Embryonic facial prominence (tissue), 1 donor: ENCODE measurements at regions not wholly inside any gene's neighbourhood (a gene's known extent, or its start where the extent isn't known, plus 50 kb on each side); places are given as distances from the start of the nearest gene placed in this dataset.

Source experiments
- DNase-seq: peaks from one replicate; pipeline ENCODE4 v3.0.0-alpha.2; 2016; ENCODE audit errors: extremely low spot score

DNA sequence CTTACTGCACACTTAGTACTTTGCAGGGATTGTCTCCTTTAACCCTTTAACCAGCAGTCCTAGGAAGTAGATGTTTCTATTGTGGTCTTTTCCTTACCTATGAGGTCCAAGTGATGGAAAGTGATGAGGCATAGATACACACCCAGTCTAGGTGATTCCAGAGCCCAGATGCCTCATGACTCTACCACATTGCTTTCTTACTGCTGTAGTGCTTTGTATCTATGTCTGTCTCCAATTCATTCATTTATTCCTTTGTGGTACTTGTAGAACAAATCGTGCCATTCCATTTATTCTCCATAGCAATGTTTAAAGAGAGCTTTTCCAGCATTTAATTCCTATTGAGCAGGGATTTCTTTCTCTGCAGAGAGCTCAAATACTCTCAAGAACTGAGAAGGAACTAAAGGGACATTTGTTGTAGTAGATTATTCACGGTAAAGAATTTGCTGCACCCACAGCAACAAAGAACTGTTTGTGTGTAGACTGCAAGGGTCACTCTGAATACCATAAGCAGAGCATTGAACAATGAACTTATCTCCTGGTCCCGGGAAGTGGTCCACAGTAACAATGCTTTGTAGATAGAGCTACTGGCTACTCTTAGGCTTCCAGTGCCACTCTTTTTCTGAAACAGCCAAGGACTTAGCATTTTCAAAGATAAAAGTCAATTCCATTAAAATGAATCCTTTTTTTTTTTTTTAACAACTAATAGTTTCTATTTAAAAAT lies 337.0 kb downstream of the PTEN start:
- no peak for DNase-seq

DNA sequence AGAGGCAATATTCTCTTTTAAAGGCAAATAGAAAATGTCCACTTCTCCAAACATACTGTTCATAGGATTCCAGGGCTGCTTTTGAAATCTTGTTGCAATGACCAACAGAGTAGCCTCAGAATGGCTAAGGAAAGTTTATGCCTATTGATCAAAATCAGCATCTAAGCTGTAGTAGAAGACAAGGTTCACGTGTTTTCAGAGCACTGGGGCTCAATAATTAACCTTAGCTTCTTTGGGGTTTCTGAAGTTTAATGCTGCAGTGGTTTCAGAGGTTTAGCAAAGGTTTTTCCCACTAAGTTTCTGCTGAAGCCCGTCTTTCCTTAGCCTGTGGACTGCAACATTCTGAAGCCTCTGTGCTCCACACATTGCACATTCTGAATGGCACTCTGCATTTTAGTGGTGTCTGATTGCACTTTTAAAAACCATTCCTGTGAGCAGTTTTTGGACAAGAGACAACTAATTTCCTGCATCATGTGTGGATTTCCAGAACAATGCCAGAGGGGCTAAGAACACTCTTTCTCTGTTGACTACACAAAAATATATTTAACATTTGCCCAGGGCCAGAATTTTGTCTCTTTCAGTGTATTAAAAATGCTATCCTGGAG lies 342.5 kb downstream of the PTEN start:
- no peak for DNase-seq

DNA sequence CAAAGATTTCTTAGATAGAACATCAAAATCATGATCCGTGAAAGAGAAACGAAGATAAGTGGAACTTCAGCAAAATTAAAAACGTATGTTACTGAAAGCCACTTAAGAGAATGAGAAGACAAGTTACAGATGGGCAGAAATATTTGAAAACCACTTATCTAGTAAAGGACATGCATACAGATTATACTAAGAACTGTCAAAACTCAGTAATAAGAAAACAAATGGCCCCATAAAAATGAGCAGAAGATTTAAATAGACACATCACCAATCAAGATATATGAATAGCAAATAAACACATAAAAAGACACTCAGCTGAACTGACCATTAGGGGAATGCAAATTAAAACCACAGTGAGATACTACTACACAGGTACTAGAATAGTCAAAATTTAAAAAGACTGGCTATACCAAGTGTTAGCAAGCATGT lies 343.7 kb downstream of the PTEN start:
- no peak for DNase-seq

DNA sequence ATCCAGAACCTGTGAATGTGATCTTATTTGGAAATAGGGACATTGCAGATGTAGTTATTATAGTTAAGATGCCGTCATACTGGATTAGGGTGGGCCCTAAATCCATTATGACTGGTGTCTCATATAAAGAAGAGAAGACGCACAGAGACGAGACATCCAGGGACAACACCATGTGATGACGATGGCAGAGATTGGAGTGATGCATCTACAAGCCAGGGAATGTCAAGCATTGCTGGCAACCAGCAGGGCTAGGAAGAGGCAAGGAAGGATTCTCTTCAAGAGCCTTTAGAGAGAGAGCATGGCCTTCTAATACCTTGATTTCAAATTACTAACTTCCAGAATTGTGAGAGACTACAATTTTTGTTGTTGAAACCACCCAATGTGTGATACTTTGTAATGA lies 345.8 kb downstream of the PTEN start:
- DNase-seq, result no peak

DNA sequence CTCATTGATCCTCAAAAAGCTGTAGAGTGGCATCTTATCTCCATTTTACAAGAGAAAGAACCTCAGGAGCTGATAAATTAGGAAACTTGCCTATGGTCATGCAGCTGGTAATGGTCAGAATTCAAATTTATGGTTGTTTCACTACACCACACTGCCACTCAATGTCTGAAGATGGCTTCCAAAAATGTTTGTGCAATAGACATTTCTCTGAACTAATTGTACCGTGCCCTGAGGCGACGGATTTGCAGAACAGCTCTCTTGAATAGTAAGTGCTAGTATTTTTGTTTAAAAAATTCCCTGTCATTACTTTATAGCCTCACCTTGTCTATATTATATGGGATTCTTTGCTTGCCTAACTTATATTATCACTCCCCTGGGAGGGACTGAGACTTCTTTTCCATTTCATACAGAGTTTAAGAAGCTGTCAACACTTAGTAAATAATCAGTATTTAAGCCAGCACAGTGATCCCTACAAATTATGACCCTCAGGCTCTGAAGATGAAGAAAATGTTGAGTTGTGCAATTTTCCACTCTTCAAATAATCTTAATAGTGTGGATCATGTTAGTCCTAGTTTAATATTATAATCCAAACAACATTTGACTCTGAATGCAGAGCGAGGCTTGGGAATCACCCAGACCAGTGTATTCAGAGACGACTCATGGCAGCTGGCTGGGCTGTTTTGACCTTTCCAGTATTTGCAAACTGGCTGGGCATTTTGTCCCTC lies 346.6 kb downstream of the PTEN start:
- DNase-seq, result no peak

DNA sequence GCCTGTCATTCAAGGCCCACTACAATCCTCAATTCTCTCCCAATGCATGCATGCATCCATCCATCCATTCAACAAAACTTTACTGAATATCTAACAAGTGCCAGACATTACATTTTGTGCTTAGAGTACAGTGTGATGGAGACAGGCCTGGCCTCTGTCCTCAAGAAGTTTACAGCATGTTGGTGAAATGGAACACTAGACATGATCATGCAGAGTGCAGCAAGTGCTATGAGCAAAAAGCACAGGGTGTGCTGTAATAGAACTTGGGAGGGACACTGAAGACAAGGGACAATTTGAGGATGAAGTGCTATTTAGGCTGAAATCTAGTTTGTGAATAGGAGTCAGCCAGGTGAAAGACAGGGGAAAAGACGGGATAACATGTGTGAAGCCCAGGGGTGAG lies 347.8 kb downstream of the PTEN start:
- DNase-seq, result no peak

DNA sequence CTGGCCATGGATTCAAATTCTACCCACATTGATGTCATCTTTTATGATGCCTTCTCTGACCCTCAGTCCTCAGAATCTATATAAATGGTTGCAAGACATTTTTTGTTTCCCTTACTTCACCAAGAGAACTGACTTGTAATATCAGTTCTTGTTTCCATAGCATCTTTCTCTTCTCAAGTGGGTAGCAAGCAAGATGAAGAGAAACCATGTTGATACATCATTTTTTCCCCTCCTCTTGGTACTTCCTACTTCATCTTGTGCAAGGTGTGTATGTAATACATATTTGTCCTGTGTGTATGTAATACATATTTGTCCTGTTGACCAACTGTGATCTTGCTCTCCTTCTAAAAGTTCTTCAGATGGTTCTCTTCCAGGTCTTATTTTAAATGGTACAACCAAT lies 348.6 kb downstream of the PTEN start:
- no peak for DNase-seq

DNA sequence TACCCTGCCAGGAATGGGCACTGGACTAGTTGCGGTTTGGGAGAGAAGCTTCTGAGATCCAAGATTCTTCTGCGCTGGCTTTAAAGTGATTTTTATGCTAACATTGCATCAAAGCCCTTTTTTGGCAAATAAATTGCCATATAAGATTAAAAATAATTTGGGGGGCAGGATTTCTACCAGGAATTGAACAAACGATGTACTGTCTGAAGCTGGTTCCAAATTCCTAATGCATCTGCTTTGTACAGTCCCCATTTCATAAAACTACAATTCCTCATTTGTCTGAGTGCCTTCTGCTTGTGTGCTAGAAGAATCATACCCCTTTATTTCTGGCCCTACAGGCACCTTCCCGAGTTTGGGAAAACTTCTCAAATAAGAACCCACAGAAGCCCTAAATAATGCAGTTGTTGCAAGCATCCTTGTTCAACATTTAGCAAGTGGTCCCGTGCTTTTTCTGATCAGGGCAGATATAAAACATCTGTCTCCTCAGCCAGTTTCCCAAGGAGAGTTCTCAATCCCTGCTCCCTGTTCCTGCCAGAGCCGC lies 349.7 kb downstream of the PTEN start:
- no peak for DNase-seq

DNA sequence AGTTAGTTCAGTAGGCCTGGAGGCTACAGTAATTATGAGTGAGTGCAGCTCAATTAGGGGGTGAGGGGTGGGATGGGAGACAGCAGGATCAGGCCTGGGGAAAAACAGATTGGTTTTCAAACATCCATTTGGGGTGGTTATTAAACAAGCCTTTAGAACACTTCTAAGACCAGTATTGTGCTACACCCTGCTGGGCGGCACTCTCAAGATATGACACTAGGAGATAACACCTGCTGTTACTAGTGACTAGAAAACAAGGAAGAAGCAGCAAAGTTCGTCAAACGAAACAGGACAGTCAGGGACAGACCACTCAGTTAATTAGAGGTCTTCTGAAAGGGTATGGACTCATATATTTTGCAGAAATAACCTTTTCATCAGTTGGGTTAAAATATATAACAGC lies 353.6 kb downstream of the PTEN start:
- DNase-seq, result no peak

DNA sequence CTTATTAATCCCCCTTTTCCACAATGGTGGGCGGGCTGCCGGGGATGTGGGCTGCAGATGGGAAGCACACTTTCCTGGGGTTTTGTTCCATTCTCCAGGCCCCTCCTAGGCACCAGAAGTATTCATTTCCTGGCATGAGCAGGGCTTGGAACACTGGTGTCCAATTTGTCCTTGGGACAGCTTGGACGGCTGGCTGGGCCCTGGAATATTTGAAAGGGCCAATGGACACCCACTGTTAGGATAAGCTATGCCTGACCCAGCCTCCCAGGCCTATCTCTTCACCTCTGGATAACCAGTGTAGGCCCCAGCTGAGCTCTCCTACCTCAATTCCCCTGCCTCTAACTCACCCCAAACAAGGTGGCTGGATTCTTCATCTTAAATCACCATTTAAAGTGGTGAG lies 354.9 kb downstream of the PTEN start:
- no peak for DNase-seq

DNA sequence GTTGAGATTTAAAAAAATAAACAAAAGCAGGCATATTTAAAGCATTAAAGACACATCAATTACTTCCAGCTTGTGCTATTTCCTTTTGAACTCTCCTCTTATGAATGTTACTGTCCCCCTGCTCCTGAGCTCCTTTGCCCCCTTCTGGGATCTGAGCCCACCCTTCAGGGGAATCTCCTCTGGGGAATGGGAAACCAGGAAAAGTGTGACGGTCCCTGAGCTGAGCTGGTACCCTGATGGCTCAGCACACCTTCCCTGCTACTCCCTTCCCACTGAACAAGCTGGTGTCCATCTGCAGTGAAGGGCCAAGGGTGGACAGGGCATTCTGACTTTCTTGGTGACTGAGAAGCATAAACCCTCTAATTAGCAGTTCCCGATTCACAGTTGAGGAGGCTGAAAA lies 356.3 kb downstream of the PTEN start:
- DNase-seq, result no peak

DNA sequence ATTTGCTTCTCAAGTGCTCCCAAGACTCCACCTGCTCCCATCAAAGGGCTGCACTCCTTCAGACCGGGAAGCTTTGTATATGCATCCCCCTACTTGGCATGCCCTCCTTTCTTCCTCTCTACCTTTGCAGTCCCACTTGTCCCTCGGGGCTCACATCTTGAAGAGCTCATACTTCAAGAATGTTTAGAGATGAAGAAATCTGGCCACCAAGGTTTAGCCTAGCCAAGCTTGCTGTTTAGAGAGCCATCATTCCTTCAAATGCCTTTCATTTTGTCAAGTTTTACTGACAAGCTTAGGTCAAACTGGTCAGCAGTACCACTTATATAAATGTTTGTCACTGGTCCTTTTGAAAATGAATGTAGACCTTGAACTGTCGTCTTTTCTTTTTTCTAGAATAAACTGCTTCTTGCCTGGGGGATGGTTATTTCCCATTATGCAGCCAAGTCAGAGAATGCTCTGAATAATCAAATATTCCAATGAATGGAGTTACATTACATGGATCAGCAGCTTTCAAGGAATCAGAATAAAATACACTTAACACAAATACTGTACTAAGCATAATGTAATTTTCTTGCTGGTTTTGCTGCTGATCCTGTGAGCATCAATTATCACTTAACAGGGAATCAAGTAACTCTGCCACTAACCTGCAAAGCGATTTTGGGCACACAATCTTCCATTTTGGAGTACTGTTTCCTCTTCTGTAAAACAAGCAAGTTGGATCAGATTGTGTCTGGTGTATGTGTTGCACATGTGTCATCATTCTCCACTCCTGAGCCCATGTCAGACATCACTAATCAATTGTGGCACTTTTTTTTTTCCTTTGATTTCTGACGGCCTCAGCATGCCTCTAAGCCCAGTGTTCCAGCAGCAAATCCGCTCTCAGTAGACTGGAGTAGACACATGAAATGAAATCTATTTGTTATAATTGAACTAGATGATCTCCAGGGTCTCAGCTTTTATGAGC lies 357.9 kb downstream of the PTEN start:
- no peak for DNase-seq

DNA sequence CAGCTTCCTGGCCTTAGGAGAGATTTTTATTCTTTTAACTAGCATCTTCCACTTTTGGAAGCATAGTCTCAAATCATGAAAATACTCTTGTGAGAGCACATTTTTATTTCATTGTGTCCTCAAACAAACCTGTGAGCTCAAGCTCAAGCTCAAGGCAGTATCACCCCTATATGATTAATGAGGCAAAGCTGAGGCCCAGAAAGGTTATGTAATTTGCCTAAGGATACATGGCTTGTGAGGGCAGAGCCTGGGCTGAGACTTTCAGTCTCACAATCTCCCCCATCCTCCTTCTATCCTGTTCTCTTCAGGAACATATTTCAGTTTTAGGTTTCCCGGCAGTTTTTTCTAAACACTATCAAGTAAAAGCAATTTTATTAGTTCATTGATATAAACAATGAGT lies 359.5 kb downstream of the PTEN start:
- no peak for DNase-seq
